Fibroblast of lung (primary cell): ENCODE measurements at regions not wholly inside any gene's neighbourhood (a gene's known extent, or its start where the extent isn't known, plus 50 kb on each side); places are given as distances from the start of the nearest gene placed in this dataset.
"Not testable (repeated sequence)": the region's sequence is repeated elsewhere in the genome, so short reads cannot be mapped to it uniquely, and the experiment has no call there.

ENCODE experiments used
- CTCF ChIP-seq, 2 donors: IDR thresholded peaks in 1 of 2; conservative IDR thresholded peaks in 1 of 2; 1 replicate in 1 of 2; 2 replicates in 1 of 2; pipeline ENCODE4 v1.5.1; 2011 to 2012; ENCODE audit warnings: low read length in 2 of 2, control low read depth in 1 of 2, inconsistent platforms in 1 of 2, low read depth in 1 of 2, mild to moderate bottlenecking in 1 of 2
- EZH2 ChIP-seq: IDR thresholded peaks from 2 replicates; pipeline ENCODE4 v1.5.1; 2012; ENCODE audit warnings: low read length, control low read depth, mild to moderate bottlenecking; ENCODE audit errors: missing control alignments

GRCh38 chr6:58257625-58258024, 940.2 kb downstream of the PRIM2 start:
- TF ChIP-seq CTCF (conservative IDR thresholded peaks at IDR 0.05 in 1 of 2, IDR thresholded peaks at IDR 0.05 in 1 of 2; ENCODE audit: low read depth in 1 of 2, low read length in 2 of 2); EZH2: not testable (repeated sequence)
